ENCODE measurements at regions not wholly inside any gene's neighbourhood (a gene's known extent, or its start where the extent isn't known, plus 50 kb on each side); places are given as distances from the start of the nearest gene placed in this dataset.

GRCh38 chr12:92605621-92606170 lies 97.1 kb upstream of the PLEKHG7 start:
- DNase-seq (ENCODE audit: low spot score) (no peak), ATAC-seq (ENCODE audit: low FRiP score) (no peak)
- TF ChIP-seq CTCF (IDR thresholded peaks at IDR 0.05), result no peak

DNA sequence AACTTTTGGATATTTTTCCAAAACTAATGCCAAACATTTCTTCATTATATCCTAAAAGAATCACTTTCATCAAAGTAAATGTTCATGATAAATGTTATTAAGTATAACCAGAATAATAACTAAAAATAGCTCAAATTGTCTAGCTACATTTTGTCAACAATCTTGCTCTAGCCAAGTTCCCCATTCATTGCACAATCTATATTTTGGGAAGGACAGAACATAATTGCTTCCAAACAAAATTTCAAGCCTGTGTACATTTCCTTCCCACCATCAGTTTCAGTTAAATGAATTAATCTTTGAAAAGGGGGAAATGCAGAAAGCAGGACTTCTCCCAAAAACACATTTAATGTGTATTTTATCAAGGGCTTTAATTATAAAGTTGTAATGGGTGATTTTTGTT lies 98.0 kb upstream of the PLEKHG7 start:
- ATAC-seq (ENCODE audit: low FRiP score), result no peak
- no peak for DNase-seq (ENCODE audit: low spot score)
- no peak for TF ChIP-seq CTCF (IDR thresholded peaks at IDR 0.05)

GRCh38 chr12:92603741-92604432 lies 98.9 kb upstream of the PLEKHG7 start:
- no peak for TF ChIP-seq CTCF (IDR thresholded peaks at IDR 0.05)
- DNase-seq (ENCODE audit: low spot score) (no peak), ATAC-seq (ENCODE audit: low FRiP score) (peak; percentile 53)

GRCh38 chr12:92602930-92603623 lies 99.7 kb upstream of the PLEKHG7 start:
- ATAC-seq (ENCODE audit: low FRiP score) (no peak), DNase-seq (ENCODE audit: low spot score) (no peak)
- no peak for TF ChIP-seq CTCF (IDR thresholded peaks at IDR 0.05)

GRCh38 chr12:92602476-92602875 lies 100.3 kb upstream of the PLEKHG7 start:
- peak; percentile 43 for ATAC-seq (ENCODE audit: low FRiP score)
- no peak for DNase-seq (ENCODE audit: low spot score)
- TF ChIP-seq CTCF (IDR thresholded peaks at IDR 0.05), result no peak

- no peak for TF ChIP-seq CTCF (IDR thresholded peaks at IDR 0.05)
- no peak for DNase-seq (ENCODE audit: low spot score)
- ATAC-seq (ENCODE audit: low FRiP score), result no peak
These were observed 101.1 kb upstream of the PLEKHG7 start for GRCh38 chr12:92601680-92602079.

- ATAC-seq (ENCODE audit: low FRiP score) (no peak), DNase-seq (ENCODE audit: low spot score) (no peak)
- TF ChIP-seq CTCF (IDR thresholded peaks at IDR 0.05), result no peak
These were observed 101.6 kb upstream of the PLEKHG7 start for GRCh38 chr12:92601176-92601575.
